Small intestine (tissue), 7 donors: ENCODE measurements at regions not wholly inside any gene's neighbourhood (a gene's known extent, or its start where the extent isn't known, plus 50 kb on each side); places are given as distances from the start of the nearest gene placed in this dataset.

Experiments used
- DNase-seq, 2 donors: peaks; one replicate each; pipeline versions ENCODE4 v3.0.0 to v3.0.0-alpha.2; 2013
- FAIRE-seq: peaks from 2 replicates; lab custom pipeline; 2012; peaks lifted over from hg19 to GRCh38; lab: Jason Lieb, UNC
- H3K27ac ChIP-seq, 3 donors: one replicate each; pipeline ENCODE4 v1.5.1; 2013; ENCODE audit warnings: low read length in 2 of 3, mild to moderate bottlenecking in 2 of 3, control low read depth in 1 of 3, inconsistent platforms in 1 of 3, low read depth in 1 of 3, moderate library complexity in 1 of 3
- H3K27me3 ChIP-seq, 3 donors: one replicate each; pipeline ENCODE4 v1.6.1; 2013; ENCODE audit warnings: low read length in 3 of 3, inconsistent platforms in 1 of 3; ENCODE audit not compliant: control insufficient read depth in 3 of 3, insufficient read depth in 3 of 3
- H3K36me3 ChIP-seq, 3 donors: one replicate each; pipeline ENCODE4 v1.6.1; 2013; ENCODE audit warnings: low read length in 3 of 3, inconsistent platforms in 1 of 3, low read depth in 1 of 3, mild to moderate bottlenecking in 1 of 3, moderate library complexity in 1 of 3; ENCODE audit not compliant: control insufficient read depth in 3 of 3, insufficient read depth in 2 of 3
- H3K4me1 ChIP-seq, 3 donors: one replicate each; pipeline ENCODE4 v1.6.1; 2013; ENCODE audit warnings: low read length in 2 of 3, inconsistent platforms in 1 of 3, low read depth in 1 of 3, mild to moderate bottlenecking in 1 of 3, moderate library complexity in 1 of 3; ENCODE audit not compliant: control insufficient read depth in 3 of 3, insufficient read depth in 2 of 3
- H3K4me3 ChIP-seq, 3 donors: one replicate each; pipeline ENCODE4 v1.5.1; 2013; ENCODE audit warnings: low read length in 3 of 3, control low read depth in 1 of 3, inconsistent platforms in 1 of 3, low read depth in 1 of 3, mild to moderate bottlenecking in 1 of 3, moderate library complexity in 1 of 3
- H3K9me3 ChIP-seq, 2 donors: one replicate each; pipeline ENCODE4 v1.6.1; 2013; ENCODE audit warnings: low read depth in 1 of 2, low read length in 1 of 2; ENCODE audit not compliant: control insufficient read depth in 2 of 2, insufficient read depth in 1 of 2
- whole genome bisulfite sequencing, 3 donors: extraction: QIAGEN DNeasy Blood & Tissue Kit; methylation state at CpG; one replicate each; pipeline ENCODE4 v1.1.7; 2013; 5-methylcytosine and 5-hydroxymethylcytosine counted together
- donor health status: healthy with polysubstance abuse.
- donor health status: control.
- donor health status: control.
- donor health status: Bipolar disorder and iron deficiency.
- donor health status: healthy.

- no peaks in the 10 kb centered on the region for H3K9me3 ChIP-seq
- no peak overlapping the region for H3K27ac ChIP-seq
- H3K4me3 ChIP-seq, result no peak overlapping the region
- H3K36me3 ChIP-seq, result no peaks in the 10 kb centered on the region
- no peaks in the 10 kb centered on the region for H3K27me3 ChIP-seq
- FAIRE-seq (no peak), DNase-seq (no peak)
- WGBS, 3 donors, result 83 to 97% (median 90%) methylated on average over 1 of the region's 1 CpG
- no peaks in the 10 kb centered on the region for H3K4me1 ChIP-seq
Observed at GRCh38 chr2:51649366-51649765, 617.4 kb upstream of the NRXN1 start.

GRCh38 chr2:51638811-51639210 lies 606.9 kb upstream of the NRXN1 start:
- H3K9me3 ChIP-seq, result no peaks in the 10 kb centered on the region
- H3K27ac ChIP-seq, result no peak overlapping the region
- no peak overlapping the region for H3K4me3 ChIP-seq
- no peaks in the 10 kb centered on the region for H3K36me3 ChIP-seq
- 67 to 82% (median 76%) methylated on average over 4 of the region's 4 CpGs for WGBS, 3 donors
- H3K27me3 ChIP-seq, result no peaks in the 10 kb centered on the region
- H3K4me1 ChIP-seq, result no peaks in the 10 kb centered on the region
- DNase-seq (no peak), FAIRE-seq (no peak)

- DNase-seq, result no peak
- Histone ChIP-seq H3K9me3 (no peaks in the 10 kb centered on the region), H3K4me3 (no peak overlapping the region), H3K4me1 (no peaks in the 10 kb centered on the region), H3K36me3 (no peaks in the 10 kb centered on the region), H3K27me3 (no peaks in the 10 kb centered on the region), H3K27ac (no peak overlapping the region)
- FAIRE-seq, result no peak
Observed at GRCh38 chr2:51633073-51633472, 601.1 kb upstream of the NRXN1 start.

- WGBS, 3 donors, result 65 to 70% (median 69%) methylated on average over 3 of the region's 3 CpGs
- Histone ChIP-seq H3K4me1 (no peaks in the 10 kb centered on the region), H3K4me3 (no peak overlapping the region)
Observed at GRCh38 chr2:51629406-51629805, 597.5 kb upstream of the NRXN1 start.

GRCh38 chr2:51628917-51629316 lies 597.0 kb upstream of the NRXN1 start:
- Histone ChIP-seq H3K4me1 (no peaks in the 10 kb centered on the region), H3K36me3 (no peaks in the 10 kb centered on the region), H3K27ac (no peak overlapping the region), H3K9me3 (no peaks in the 10 kb centered on the region), H3K4me3 (no peak overlapping the region), H3K27me3 (no peaks in the 10 kb centered on the region)
- FAIRE-seq, result no peak
- DNase-seq, result no peak
- WGBS, 3 donors, result 42 to 52% (median 50%) methylated on average over 3 of the region's 3 CpGs

More at GRCh38 chr2:51629406-51629805, 597.5 kb upstream of the NRXN1 start:
- DNase-seq (no peak), FAIRE-seq (no peak)
- Histone ChIP-seq H3K9me3 (no peaks in the 10 kb centered on the region), H3K27ac (no peak overlapping the region), H3K27me3 (no peaks in the 10 kb centered on the region), H3K36me3 (no peaks in the 10 kb centered on the region)

- no peak for FAIRE-seq
- no peaks in the 10 kb centered on the region for H3K27me3 ChIP-seq
- WGBS, 3 donors, result 83 to 85% (median 84%) methylated on average over 3 of the region's 3 CpGs
Observed at GRCh38 chr2:51624995-51625394, 593.1 kb upstream of the NRXN1 start.

GRCh38 chr2:51620796-51621195 lies 588.9 kb upstream of the NRXN1 start:
- peaks cover 0 to 3% of the 10 kb centered on the region in 2 donors for H3K9me3 ChIP-seq
- H3K4me1 ChIP-seq, result no peaks in the 10 kb centered on the region
- no peaks in the 10 kb centered on the region for H3K36me3 ChIP-seq
- H3K27me3 ChIP-seq, result no peaks in the 10 kb centered on the region
- no peak for FAIRE-seq
- no peak overlapping the region for H3K27ac ChIP-seq
- no peak overlapping the region for H3K4me3 ChIP-seq
- no peak for DNase-seq
- WGBS, 3 donors, result 65 to 78% (median 73%) methylated on average over 1 of the region's 1 CpG

More at GRCh38 chr2:51624995-51625394, 593.1 kb upstream of the NRXN1 start:
- H3K4me3 ChIP-seq, result no peak overlapping the region
- DNase-seq, result no peak
- H3K36me3 ChIP-seq, result no peaks in the 10 kb centered on the region
- no peak overlapping the region for H3K27ac ChIP-seq
- no peaks in the 10 kb centered on the region for H3K9me3 ChIP-seq
- H3K4me1 ChIP-seq, result no peaks in the 10 kb centered on the region

GRCh38 chr2:51619961-51620360 lies 588.0 kb upstream of the NRXN1 start:
- Histone ChIP-seq H3K4me1 (no peaks in the 10 kb centered on the region), H3K27ac (no peak overlapping the region), H3K36me3 (no peaks in the 10 kb centered on the region), H3K27me3 (no peaks in the 10 kb centered on the region), H3K4me3 (no peak overlapping the region), H3K9me3 (peaks cover 0 to 7% of the 10 kb centered on the region in 2 donors)
- DNase-seq, result no peak
- no peak for FAIRE-seq
- 65 to 88% (median 80%) methylated on average over 1 of the region's 1 CpG for WGBS, 3 donors

- 58 to 73% (median 65%) methylated on average over 3 of the region's 3 CpGs for WGBS, 3 donors
Observed at GRCh38 chr2:51612387-51612786, 580.5 kb upstream of the NRXN1 start.

More at GRCh38 chr2:51612387-51612786, 580.5 kb upstream of the NRXN1 start:
- Histone ChIP-seq H3K9me3 (peaks cover 0 to 30% of the 10 kb centered on the region in 2 donors), H3K4me3 (no peak overlapping the region), H3K36me3 (no peaks in the 10 kb centered on the region), H3K27ac (no peak overlapping the region), H3K27me3 (no peaks in the 10 kb centered on the region), H3K4me1 (no peaks in the 10 kb centered on the region)
- DNase-seq, result no peak
- no peak for FAIRE-seq
